Effector memory CD8-positive, alpha-beta T cell (primary cell): ENCODE measurements at regions not wholly inside any gene's neighbourhood (a gene's known extent, or its start where the extent isn't known, plus 50 kb on each side); places are given as distances from the start of the nearest gene placed in this dataset.

Source experiments
- ATAC-seq: fragments of 150-1000 bp; cut with Tn5 transposase; replicated peaks from 2 replicates; pipeline ENCODE4 v1.10.0; 2021; ENCODE audit warnings: mild to moderate bottlenecking, moderate library complexity
- DNase-seq, 3 experiments: peaks; one replicate each; pipeline ENCODE4 v3.0.0; 2021
- H3K27ac Mint-ChIP-seq, 2 donors: one replicate each; pipeline ENCODE4 v1.8.0; 2022; ENCODE audit warnings: mild to moderate bottlenecking in 2 of 2, mixed read lengths in 2 of 2, moderate library complexity in 2 of 2
- H3K27me3 Mint-ChIP-seq, 2 donors: one replicate each; pipeline ENCODE4 v1.8.0; 2022; ENCODE audit warnings: mixed read lengths in 2 of 2
- H3K36me3 Mint-ChIP-seq: one replicate; pipeline ENCODE4 v1.8.0; 2022; ENCODE audit warnings: mild to moderate bottlenecking, moderate library complexity, mixed read lengths; ENCODE audit not compliant: insufficient read depth
- H3K4me1 Mint-ChIP-seq, 2 donors: one replicate each; pipeline ENCODE4 v1.8.0; 2022; ENCODE audit warnings: low read depth in 2 of 2, mixed read lengths in 2 of 2
- H3K4me3 Mint-ChIP-seq, 2 donors: one replicate each; pipeline ENCODE4 v1.8.0; 2022; ENCODE audit warnings: mild to moderate bottlenecking in 2 of 2, mixed read lengths in 2 of 2, moderate library complexity in 2 of 2
- H3K9me3 Mint-ChIP-seq, 2 donors: one replicate each; pipeline ENCODE4 v1.8.0; 2022; ENCODE audit warnings: mixed read lengths in 2 of 2

DNA sequence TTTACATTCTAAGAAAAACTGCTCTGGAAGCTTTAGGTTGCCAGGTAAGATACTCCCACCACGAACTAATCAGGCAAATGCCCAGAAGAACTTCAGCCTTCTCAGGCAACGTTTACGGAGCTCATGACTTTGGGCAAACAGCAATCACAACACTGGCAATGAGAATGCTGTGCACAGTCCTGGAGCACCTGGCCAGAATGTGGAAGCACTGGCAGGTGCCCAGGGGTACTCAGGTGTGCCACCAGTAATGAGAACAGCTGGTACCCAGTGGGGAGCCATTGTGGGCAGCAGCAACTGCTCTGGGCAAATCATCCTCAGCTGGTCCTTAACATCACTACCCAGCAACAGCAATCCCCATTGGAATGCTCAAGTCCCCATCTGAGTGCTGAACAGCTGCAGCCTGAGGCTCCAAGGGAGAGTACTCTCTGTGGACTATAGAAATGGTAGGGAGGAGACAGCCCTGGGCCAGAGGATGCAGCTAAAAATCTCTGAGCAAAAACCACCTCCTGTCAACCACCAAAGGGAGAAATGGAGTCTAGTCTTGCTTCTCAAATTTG is 210.0 kb downstream of the FOXO1 start:
- DNase-seq: no peak
- Mint-ChIP-seq H3K27ac (peak overlapping the region in 1 of 2 donors; percentile 49), H3K27me3 (no peaks in the 10 kb centered on the region), H3K36me3 (no peaks in the 10 kb centered on the region), H3K9me3 (no peaks in the 10 kb centered on the region), H3K4me1 (peaks cover 3 to 5% of the 10 kb centered on the region in 2 donors), H3K4me3 (no peak overlapping the region)
- no peak for ATAC-seq

- Mint-ChIP-seq H3K36me3 (no peaks in the 10 kb centered on the region), H3K4me3 (no peak overlapping the region), H3K27ac (peak overlapping the region in 1 of 2 donors; percentile 49), H3K9me3 (no peaks in the 10 kb centered on the region), H3K4me1 (peaks cover 3 to 5% of the 10 kb centered on the region in 2 donors), H3K27me3 (no peaks in the 10 kb centered on the region)
- ATAC-seq: no peak
- no peak for DNase-seq
Observed at GRCh38 chr13:40456979-40457553, 209.4 kb downstream of the FOXO1 start.

DNA sequence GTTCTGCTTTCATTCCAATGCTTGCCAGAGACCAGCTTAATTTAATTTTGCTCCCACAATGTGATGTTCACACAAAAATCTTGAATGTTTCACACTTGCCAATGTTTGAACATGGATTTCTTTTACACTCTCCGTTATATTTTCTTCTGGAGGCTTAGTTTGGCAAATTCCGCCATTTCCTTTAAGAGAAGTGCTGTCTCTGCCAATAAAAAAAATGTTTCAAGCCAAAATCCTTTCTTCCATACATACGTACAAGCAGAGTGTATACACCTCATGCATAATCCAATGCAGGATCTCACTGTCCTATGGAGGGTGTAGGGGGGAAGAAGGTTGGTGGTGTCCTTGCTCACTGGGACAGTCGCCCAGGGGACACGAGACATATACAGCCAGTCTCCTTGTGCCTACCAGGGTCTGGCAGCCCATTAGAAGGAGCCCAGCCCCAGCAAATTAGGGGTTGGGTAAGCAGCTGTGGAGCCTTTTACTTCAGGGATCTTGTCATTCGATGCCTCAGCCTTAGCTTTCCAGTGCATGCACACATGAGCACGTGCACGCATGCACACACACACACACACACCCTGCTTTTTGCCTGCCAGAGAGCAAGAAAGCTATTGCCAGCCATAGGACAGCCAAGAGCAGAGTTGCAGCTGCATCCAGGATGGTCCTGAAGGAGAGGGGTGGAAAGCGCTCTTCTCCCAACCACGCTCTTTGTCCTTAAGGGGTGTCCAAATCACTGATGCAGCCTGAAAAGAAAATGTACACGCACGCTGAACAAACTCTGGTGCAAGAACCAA is 208.3 kb downstream of the FOXO1 start:
- Mint-ChIP-seq H3K36me3 (no peaks in the 10 kb centered on the region), H3K9me3 (no peaks in the 10 kb centered on the region), H3K27ac (peak overlapping the region in 1 of 2 donors; percentile 32), H3K4me3 (no peak overlapping the region), H3K27me3 (no peaks in the 10 kb centered on the region), H3K4me1 (peaks cover under 1 to 5% of the 10 kb centered on the region in 2 donors)
- DNase-seq: no peak
- ATAC-seq: no peak

- no peaks in the 10 kb centered on the region for H3K9me3 Mint-ChIP-seq
Observed at GRCh38 chr13:40458720-40458990, 207.8 kb downstream of the FOXO1 start.

GRCh38 chr13:40460116-40460515 is 206.3 kb downstream of the FOXO1 start:
- Mint-ChIP-seq H3K4me1 (peaks cover 0 to 5% of the 10 kb centered on the region in 2 donors), H3K27me3 (no peaks in the 10 kb centered on the region), H3K27ac (no peak overlapping the region), H3K36me3 (no peaks in the 10 kb centered on the region), H3K9me3 (no peaks in the 10 kb centered on the region), H3K4me3 (no peak overlapping the region)
- DNase-seq (no peak), ATAC-seq (no peak)

More at GRCh38 chr13:40458720-40458990, 207.8 kb downstream of the FOXO1 start:
- no peak for DNase-seq
- ATAC-seq: no peak
- Mint-ChIP-seq H3K27me3 (no peaks in the 10 kb centered on the region), H3K4me3 (no peak overlapping the region), H3K27ac (peak overlapping the region in 1 of 2 donors; percentile 32), H3K4me1 (peaks cover 0 to 5% of the 10 kb centered on the region in 2 donors), H3K36me3 (no peaks in the 10 kb centered on the region)

GRCh38 chr13:40464337-40465014 is 202.0 kb downstream of the FOXO1 start:
- no peak for ATAC-seq
- H3K4me1 Mint-ChIP-seq: no peaks in the 10 kb centered on the region
- H3K27me3 Mint-ChIP-seq: no peaks in the 10 kb centered on the region
- H3K27ac Mint-ChIP-seq: no peak overlapping the region
- no peak for DNase-seq
- H3K9me3 Mint-ChIP-seq: peaks cover 0 to 10% of the 10 kb centered on the region in 2 donors
- H3K4me3 Mint-ChIP-seq: no peak overlapping the region
- no peaks in the 10 kb centered on the region for H3K36me3 Mint-ChIP-seq

DNA sequence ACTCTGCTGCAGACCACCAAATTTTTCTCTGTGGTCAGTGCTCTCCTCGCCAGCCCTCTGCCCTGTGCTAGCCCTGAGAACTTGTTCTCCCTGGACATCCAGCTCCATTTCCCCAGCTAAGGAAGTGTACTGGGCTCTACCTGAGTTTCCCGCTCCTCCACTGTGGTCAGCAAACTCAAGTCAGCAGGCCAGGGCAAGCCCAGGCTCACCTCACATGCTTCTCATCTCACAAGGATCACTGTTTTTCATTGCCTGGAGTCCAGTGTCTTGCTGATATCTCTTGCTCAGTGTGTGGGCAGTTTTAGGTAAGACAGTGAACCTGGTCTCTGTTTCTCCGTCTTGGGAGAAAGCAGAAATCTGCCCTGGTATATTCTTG is 201.4 kb downstream of the FOXO1 start:
- Mint-ChIP-seq H3K36me3 (no peaks in the 10 kb centered on the region), H3K4me1 (no peaks in the 10 kb centered on the region), H3K27me3 (no peaks in the 10 kb centered on the region), H3K27ac (no peak overlapping the region), H3K9me3 (peaks cover 0 to 10% of the 10 kb centered on the region in 2 donors), H3K4me3 (no peak overlapping the region)
- ATAC-seq: no peak
- no peak for DNase-seq

- no peaks in the 10 kb centered on the region for H3K4me1 Mint-ChIP-seq
Observed at GRCh38 chr13:40466272-40466671, 200.2 kb downstream of the FOXO1 start.

GRCh38 chr13:40468227-40468838 is 198.1 kb downstream of the FOXO1 start:
- H3K36me3 Mint-ChIP-seq: no peaks in the 10 kb centered on the region
- H3K27ac Mint-ChIP-seq: peak overlapping the region in 1 of 2 donors; percentile 0
- peaks cover 0 to 10% of the 10 kb centered on the region in 2 donors for H3K9me3 Mint-ChIP-seq
- H3K27me3 Mint-ChIP-seq: no peaks in the 10 kb centered on the region
- no peak overlapping the region for H3K4me3 Mint-ChIP-seq
- DNase-seq (no peak), ATAC-seq (no peak)
- H3K4me1 Mint-ChIP-seq: peaks cover 0 to 3% of the 10 kb centered on the region in 2 donors

More at GRCh38 chr13:40466272-40466671, 200.2 kb downstream of the FOXO1 start:
- ATAC-seq: no peak
- Mint-ChIP-seq H3K27ac (no peak overlapping the region), H3K9me3 (peaks cover 0 to 10% of the 10 kb centered on the region in 2 donors), H3K4me3 (no peak overlapping the region), H3K27me3 (no peaks in the 10 kb centered on the region), H3K36me3 (no peaks in the 10 kb centered on the region)
- no peak for DNase-seq

DNA sequence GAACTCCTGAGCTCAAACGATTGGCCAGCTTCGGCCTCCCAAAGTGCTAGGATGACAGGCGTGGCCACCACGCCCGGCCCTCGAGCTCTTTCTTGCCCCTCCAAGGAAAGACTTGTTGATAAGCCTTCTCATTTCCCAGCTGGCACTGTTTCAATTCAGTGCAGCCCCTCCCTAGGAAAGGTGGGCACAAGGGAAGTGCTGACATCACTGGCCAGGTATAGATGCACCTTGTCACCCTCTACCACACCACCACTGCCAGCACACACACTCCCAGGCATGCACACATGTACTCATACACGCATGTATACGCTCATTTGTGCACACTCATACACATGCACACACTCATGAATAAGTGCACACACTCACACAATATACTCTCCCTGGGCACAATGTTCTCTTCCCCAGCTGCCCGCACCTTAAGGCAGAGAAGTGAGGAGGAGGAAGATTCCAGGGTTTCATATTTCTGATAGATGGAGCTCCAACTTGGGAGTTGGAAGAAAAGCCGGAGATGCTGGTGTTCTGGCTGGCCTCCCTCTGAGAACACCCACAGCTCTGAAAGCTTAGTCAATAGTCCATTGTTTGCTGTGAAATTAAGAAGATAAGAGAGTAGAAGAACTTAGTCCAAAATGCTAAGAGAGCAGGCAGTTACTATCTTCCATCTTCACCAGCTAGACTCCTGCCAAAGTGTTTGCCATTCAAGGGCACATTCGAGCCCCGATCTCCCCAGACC is 196.7 kb downstream of the FOXO1 start:
- Mint-ChIP-seq H3K27ac (peak overlapping the region in 1 of 2 donors; percentile 22), H3K27me3 (no peaks in the 10 kb centered on the region), H3K4me1 (peaks cover 0 to 3% of the 10 kb centered on the region in 2 donors), H3K9me3 (peaks cover 0 to 10% of the 10 kb centered on the region in 2 donors), H3K36me3 (no peaks in the 10 kb centered on the region), H3K4me3 (no peak overlapping the region)
- ATAC-seq (no peak), DNase-seq (no peak)

DNA sequence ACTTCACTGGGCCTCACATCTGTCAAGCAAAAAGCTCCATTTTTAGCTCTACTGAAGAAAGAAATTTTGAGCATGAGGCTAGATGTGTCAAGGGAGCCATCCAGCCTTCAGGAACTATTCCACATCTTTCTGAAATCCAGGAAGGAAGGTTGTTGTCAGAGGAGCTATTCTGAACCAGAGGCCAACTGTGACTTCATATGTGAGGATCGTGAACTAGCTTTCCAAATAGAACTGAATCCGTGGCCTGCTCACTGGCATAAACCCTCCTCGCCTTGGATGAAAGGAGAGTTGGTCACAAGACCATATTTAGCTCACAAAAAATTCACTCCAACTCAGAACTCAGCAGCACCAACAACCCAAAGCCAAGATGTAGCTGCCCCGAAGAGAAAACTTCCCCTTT is 195.8 kb downstream of the FOXO1 start:
- peak overlapping the region in 1 of 2 donors; percentile 22 for H3K27ac Mint-ChIP-seq
- no peak for DNase-seq
- H3K9me3 Mint-ChIP-seq: peaks cover 0 to 10% of the 10 kb centered on the region in 2 donors
- peaks cover 0 to 3% of the 10 kb centered on the region in 2 donors for H3K4me1 Mint-ChIP-seq
- peaks cover 0 to under 1% of the 10 kb centered on the region in 2 donors for H3K27me3 Mint-ChIP-seq
- no peak for ATAC-seq
- no peaks in the 10 kb centered on the region for H3K36me3 Mint-ChIP-seq
- no peak overlapping the region for H3K4me3 Mint-ChIP-seq

DNA sequence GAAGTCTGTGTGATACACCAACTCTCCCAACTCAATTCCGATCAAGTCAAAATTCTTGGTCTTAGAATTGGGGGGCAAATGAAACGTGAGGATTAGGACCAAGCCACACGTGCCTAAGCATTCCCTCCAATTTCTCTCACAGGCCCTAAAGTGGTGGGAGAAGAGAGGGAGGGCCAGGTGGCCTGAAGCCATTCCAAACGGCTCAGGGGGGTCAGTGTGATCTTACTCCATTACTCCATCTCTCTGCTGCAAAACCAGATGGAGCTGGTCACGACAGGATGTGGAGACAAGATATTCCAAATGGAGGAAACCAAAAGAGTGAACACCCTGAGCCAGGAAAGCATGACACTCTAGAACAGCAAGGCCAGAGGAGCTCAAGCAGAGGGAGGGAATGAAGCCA is 195.4 kb downstream of the FOXO1 start:
- Mint-ChIP-seq H3K4me1 (peaks cover 0 to 5% of the 10 kb centered on the region in 2 donors), H3K9me3 (peaks cover 0 to 10% of the 10 kb centered on the region in 2 donors), H3K36me3 (no peaks in the 10 kb centered on the region), H3K27me3 (peaks cover 0 to 4% of the 10 kb centered on the region in 2 donors), H3K4me3 (no peak overlapping the region), H3K27ac (no peak overlapping the region)
- no peak for ATAC-seq
- DNase-seq: no peak

- Mint-ChIP-seq H3K27me3 (peaks cover 0 to 4% of the 10 kb centered on the region in 2 donors), H3K36me3 (no peaks in the 10 kb centered on the region), H3K4me1 (peaks cover 0 to 5% of the 10 kb centered on the region in 2 donors), H3K9me3 (peaks cover 0 to 10% of the 10 kb centered on the region in 2 donors), H3K27ac (no peak overlapping the region), H3K4me3 (no peak overlapping the region)
- DNase-seq: no peak
- no peak for ATAC-seq
Observed at GRCh38 chr13:40471911-40472310, 194.5 kb downstream of the FOXO1 start.
